Activated CD4-positive, alpha-beta memory T cell treated with anti-CD3 and anti-CD28 coated beads for 36 hours (primary cell): ENCODE measurements at regions not wholly inside any gene's neighbourhood (a gene's known extent, or its start where the extent isn't known, plus 50 kb on each side); places are given as distances from the start of the nearest gene placed in this dataset.

Source experiments
- CTCF ChIA-PET: fragments of 350-600 bp; sonication (Branson Sonifier 250); formaldehyde crosslinking; loops from one replicate; lab custom pipeline; 2021; ENCODE audit warnings: antibody characterized with exemption, inconsistent platforms; lab: Charles Lee
- POLR2A ChIA-PET: fragments of 350-600 bp; sonication (Branson Sonifier 250); formaldehyde crosslinking; loops from one replicate; lab custom pipeline; 2021; ENCODE audit warnings: antibody characterized with exemption; lab: Charles Lee
- DNase-seq: peaks from one replicate; pipeline ENCODE4 v3.0.0-alpha.2; 2020
- H3K27ac Mint-ChIP-seq: one replicate; pipeline ENCODE4 v1.8.0; 2021; ENCODE audit warnings: mixed read lengths
- H3K27me3 Mint-ChIP-seq: one replicate; pipeline ENCODE4 v1.8.0; 2021; ENCODE audit warnings: mixed read lengths
- H3K36me3 Mint-ChIP-seq: one replicate; pipeline ENCODE4 v1.8.0; 2021; ENCODE audit warnings: mixed read lengths
- H3K4me1 Mint-ChIP-seq: one replicate; pipeline ENCODE4 v1.8.0; 2021; ENCODE audit warnings: low read depth, mixed read lengths
- H3K4me3 Mint-ChIP-seq: one replicate; pipeline ENCODE4 v1.8.0; 2021; ENCODE audit warnings: mild to moderate bottlenecking, mixed read lengths
- H3K9me3 Mint-ChIP-seq: one replicate; pipeline ENCODE4 v1.8.0; 2021; ENCODE audit warnings: mixed read lengths
- intact Hi-C: fragments of 100-400 bp; cut with micrococcal nuclease; formaldehyde crosslinking; loops from one replicate; pipeline ENCODE4 v1.15.1; 2023

DNA sequence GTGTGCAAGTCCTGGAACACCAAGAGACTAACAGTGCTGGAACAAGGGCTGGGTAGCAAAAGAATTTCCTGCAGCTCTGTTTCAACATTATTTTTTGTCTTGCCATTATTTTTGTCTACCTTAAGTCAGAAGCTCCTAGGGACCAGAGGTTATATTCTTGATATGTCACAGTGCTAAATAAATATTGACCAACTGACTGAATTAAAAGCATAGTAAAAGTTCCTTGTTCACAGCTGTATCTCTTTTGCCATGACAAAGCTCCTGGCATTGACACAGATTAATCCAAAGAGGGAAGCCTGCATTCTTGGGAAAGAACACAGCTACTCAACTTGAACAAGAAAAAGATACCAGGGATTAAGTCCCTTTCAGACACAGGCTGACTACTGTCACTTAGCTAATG is 136.5 kb downstream of the SPTSSA start:
- CTCF ChIA-PET = interaction anchor here (1.0 to 4.5 kb wide), 7 partner anchors 11 to 533 kb away, joined by 3 to 30 read pairs (median 4); no protein-coding TSS in a partner anchor
- intact Hi-C loops = no loop called here
- Mint-ChIP-seq H3K36me3 (no peaks in the 10 kb centered on the region), H3K4me1 (no peaks in the 10 kb centered on the region), H3K9me3 (no peaks in the 10 kb centered on the region), H3K27me3 (peaks cover 1% of the 10 kb centered on the region), H3K27ac (no peak overlapping the region), H3K4me3 (no peak overlapping the region)
- POLR2A ChIA-PET = no interaction called here
- DNase-seq = no peak

DNA sequence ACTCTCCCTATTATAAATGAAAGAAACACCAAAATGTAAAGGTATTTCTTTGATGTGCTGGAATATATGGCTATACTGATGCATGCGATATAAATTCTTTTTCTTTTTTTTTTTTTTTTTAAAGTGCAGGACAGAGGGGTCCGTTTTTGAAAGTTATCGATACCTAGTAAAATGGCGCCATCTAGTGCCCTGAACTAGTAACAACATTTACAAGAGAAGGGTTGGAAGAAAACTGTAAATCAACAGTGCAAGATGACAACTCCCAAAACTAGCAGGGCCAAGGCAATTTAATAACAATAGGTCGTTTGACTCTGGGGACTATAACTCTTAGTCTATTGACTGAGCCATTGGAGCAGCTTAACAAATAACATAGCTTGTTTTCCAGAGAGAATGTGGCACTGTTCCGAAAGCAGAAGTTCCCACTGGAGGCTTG is 137.7 kb downstream of the SPTSSA start:
- ChIA-PET CTCF (interaction anchor here (0.6 to 4.5 kb wide), 11 partner anchors 9 to 483 kb away, joined by 3 to 32 read pairs (median 3); no protein-coding TSS in a partner anchor), POLR2A (no interaction called here)
- no peak for DNase-seq
- Mint-ChIP-seq H3K4me1 (no peaks in the 10 kb centered on the region), H3K27ac (no peak overlapping the region), H3K9me3 (no peaks in the 10 kb centered on the region), H3K36me3 (no peaks in the 10 kb centered on the region), H3K4me3 (no peak overlapping the region), H3K27me3 (peaks cover 1% of the 10 kb centered on the region)
- intact Hi-C loops = loop anchor here (5.0 kb wide), 1 partner anchor 1747 kb away; no protein-coding TSS in a partner anchor

DNA sequence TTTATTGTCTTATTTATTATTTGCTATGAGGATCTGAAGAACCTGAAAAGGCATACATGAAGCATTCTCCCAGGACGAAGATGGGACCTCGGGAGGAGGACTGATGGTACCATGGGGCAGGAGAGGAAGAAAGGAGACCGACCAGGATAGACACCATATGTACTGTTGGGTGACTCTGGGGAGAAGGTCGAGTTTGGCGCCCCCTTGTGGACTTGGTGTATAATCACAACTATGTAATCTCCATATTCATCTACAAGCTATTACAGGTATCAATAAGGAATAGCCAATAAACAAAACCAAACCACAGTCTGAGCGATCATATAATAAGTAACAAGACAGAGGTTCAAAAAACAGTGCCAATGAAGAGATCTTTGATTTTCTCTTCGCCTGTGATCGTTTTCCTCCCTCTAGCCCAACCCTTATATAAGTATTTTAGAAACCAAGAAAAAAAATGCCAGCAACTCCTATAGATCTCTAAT is 139.1 kb downstream of the SPTSSA start:
- H3K36me3 Mint-ChIP-seq = no peaks in the 10 kb centered on the region
- intact Hi-C loops = loop anchor here (2.0 to 5.0 kb wide), 2 partner anchors 482 to 1746 kb away; no protein-coding TSS in a partner anchor
- no peak overlapping the region for H3K27ac Mint-ChIP-seq
- H3K27me3 Mint-ChIP-seq = peaks cover 1% of the 10 kb centered on the region
- DNase-seq = peak; percentile 80
- POLR2A ChIA-PET = no interaction called here
- H3K9me3 Mint-ChIP-seq = no peaks in the 10 kb centered on the region
- H3K4me3 Mint-ChIP-seq = no peak overlapping the region
- CTCF ChIA-PET = interaction anchor here (0.6 to 4.5 kb wide), 34 partner anchors 9 to 1758 kb away, joined by 3 to 32 read pairs (median 4); no protein-coding TSS in a partner anchor
- H3K4me1 Mint-ChIP-seq = no peaks in the 10 kb centered on the region

DNA sequence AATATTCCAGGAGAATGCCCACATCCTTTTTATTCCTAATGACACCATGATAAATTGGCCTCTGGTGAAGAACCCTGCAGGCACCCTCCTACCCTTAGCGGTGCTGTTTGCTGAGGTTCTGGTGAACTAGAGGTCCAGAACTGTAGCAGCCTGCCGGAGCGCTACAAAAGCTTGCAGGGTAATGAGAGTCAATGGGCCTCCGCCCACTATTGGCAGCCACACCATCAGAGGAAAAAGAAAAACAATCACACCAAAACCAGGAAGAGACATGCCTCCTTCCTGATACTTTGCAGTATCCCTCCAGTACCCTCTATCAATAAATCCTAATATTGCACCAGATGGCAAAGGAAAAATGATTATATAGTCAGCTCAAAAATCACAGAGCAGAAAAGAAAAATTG is 142.9 kb downstream of the SPTSSA start:
- CTCF ChIA-PET = interaction anchor here (0.9 to 2.3 kb wide), 4 partner anchors 10 to 526 kb away, joined by 3 to 10 read pairs (median 7); no protein-coding TSS in a partner anchor

DNA sequence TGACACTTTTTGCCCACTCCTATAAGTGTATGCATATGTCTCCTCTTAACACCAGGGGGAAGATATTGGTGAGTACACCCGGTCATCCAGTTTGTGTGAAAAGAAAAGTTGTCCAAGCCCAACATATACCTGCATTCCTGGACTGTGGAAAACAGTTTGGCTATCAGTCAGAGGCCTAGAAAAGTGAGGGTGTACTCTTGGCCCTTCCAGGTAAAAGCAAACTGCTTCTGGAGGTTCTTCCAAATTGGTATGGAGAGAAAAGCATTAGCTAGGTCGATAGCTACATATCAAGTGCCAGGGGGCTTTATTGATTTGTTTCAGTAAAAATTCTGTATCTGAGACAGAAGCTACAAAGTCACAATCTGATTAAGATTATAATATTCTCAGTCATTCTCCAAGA is 144.0 kb downstream of the SPTSSA start:
- Mint-ChIP-seq H3K36me3 (no peaks in the 10 kb centered on the region), H3K27ac (no peak overlapping the region), H3K27me3 (peaks cover 2% of the 10 kb centered on the region), H3K9me3 (no peaks in the 10 kb centered on the region), H3K4me3 (no peak overlapping the region), H3K4me1 (no peaks in the 10 kb centered on the region)
- ChIA-PET POLR2A (no interaction called here), CTCF (interaction anchor here (1.4 to 2.3 kb wide), 3 partner anchors 10 to 13 kb away, joined by 4 to 10 read pairs (median 10); no protein-coding TSS in a partner anchor)
- intact Hi-C loops = no loop called here
- DNase-seq = no peak

More for the DNA sequence above, 142.9 kb downstream of the SPTSSA start:
- Mint-ChIP-seq H3K27me3 (peaks cover 4% of the 10 kb centered on the region), H3K9me3 (no peaks in the 10 kb centered on the region), H3K36me3 (no peaks in the 10 kb centered on the region), H3K27ac (no peak overlapping the region), H3K4me3 (no peak overlapping the region), H3K4me1 (no peaks in the 10 kb centered on the region)
- intact Hi-C loops = no loop called here
- no peak for DNase-seq
- POLR2A ChIA-PET = no interaction called here

DNA sequence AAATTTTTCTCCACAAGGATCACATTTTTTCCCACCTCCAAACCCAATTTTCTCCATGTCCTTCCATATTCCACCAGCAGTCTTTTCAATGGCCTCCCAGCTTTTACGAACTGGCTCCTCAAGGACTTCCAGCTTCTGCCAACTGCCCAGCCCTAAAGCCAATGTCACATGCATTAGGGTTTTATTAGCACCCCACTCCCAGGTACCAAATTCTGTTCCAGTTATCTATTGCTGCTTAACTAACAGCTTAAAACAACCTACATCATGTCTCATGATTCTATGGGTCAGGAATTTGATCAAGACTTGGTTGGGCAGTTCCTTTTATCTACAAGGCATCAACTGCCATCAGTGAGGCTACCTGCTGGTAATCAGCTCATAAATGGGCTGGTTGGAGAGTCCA is 151.3 kb downstream of the SPTSSA start:
- H3K9me3 Mint-ChIP-seq = no peaks in the 10 kb centered on the region
- no peak overlapping the region for H3K27ac Mint-ChIP-seq
- ChIA-PET POLR2A (no interaction called here), CTCF (interaction anchor here (0.6 to 1.4 kb wide), 2 partner anchors 14 to 171 kb away, joined by 3 to 5 read pairs; no protein-coding TSS in a partner anchor)
- H3K4me3 Mint-ChIP-seq = no peak overlapping the region
- no peak for DNase-seq
- H3K4me1 Mint-ChIP-seq = no peaks in the 10 kb centered on the region
- intact Hi-C loops = no loop called here
- no peaks in the 10 kb centered on the region for H3K36me3 Mint-ChIP-seq
- H3K27me3 Mint-ChIP-seq = peaks cover 7% of the 10 kb centered on the region

DNA sequence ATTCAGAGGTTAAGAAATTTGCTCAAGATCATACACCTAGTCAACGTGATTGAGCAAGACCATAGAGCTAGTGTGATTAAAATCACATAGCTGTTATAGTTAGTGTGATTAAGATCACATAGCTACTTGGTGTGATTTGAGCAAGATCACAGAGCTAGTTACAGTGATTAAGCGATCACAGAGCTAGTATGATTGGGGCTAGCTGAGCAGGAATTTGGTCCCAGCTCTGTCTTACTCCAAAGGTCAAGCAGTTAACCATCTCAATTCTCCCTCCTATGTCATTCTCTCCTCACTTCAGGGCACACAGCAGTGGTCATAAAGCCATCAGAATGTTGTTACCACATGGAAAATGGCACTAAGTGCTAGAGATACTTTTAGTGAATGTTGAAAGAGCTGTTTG is 158.2 kb downstream of the SPTSSA start:
- H3K4me3 Mint-ChIP-seq = no peak overlapping the region
- H3K4me1 Mint-ChIP-seq = no peaks in the 10 kb centered on the region
- no peak overlapping the region for H3K27ac Mint-ChIP-seq
- POLR2A ChIA-PET = no interaction called here
- peaks cover 4% of the 10 kb centered on the region for H3K27me3 Mint-ChIP-seq
- intact Hi-C loops = no loop called here
- CTCF ChIA-PET = interaction anchor here (0.7 to 6.7 kb wide), 3 partner anchors 18 to 464 kb away, joined by 3 to 32 read pairs (median 4); no protein-coding TSS in a partner anchor
- H3K36me3 Mint-ChIP-seq = no peaks in the 10 kb centered on the region
- H3K9me3 Mint-ChIP-seq = no peaks in the 10 kb centered on the region
- no peak for DNase-seq

DNA sequence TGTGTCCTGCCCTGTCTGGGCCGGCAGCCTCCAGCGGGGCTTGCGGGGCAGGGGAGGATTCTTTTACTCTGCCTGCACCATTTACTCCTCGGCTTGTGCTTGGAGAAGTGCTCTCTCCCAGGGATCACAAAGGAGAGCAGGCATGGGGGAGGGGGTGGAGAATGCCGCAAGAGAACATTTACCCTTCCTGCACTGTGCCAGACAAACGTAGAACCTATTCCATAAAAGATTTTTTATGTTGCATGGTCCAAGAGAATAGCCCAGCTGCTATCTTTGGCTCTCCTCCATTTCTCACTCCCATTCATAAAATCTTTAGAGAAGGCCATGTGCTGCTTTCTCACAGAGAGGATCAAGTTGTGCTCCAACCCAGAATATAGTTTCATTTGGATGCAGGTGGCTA is 159.4 kb downstream of the SPTSSA start:
- H3K4me1 Mint-ChIP-seq = no peaks in the 10 kb centered on the region
- no peaks in the 10 kb centered on the region for H3K9me3 Mint-ChIP-seq
- H3K4me3 Mint-ChIP-seq = no peak overlapping the region
- no peaks in the 10 kb centered on the region for H3K36me3 Mint-ChIP-seq
- no peak for DNase-seq
- POLR2A ChIA-PET = no interaction called here
- H3K27me3 Mint-ChIP-seq = peaks cover 6% of the 10 kb centered on the region
- intact Hi-C loops = no loop called here
- H3K27ac Mint-ChIP-seq = no peak overlapping the region
- CTCF ChIA-PET = interaction anchor here (3.4 to 6.7 kb wide), 3 partner anchors 20 to 465 kb away, joined by 22 to 32 read pairs (median 24); no protein-coding TSS in a partner anchor

DNA sequence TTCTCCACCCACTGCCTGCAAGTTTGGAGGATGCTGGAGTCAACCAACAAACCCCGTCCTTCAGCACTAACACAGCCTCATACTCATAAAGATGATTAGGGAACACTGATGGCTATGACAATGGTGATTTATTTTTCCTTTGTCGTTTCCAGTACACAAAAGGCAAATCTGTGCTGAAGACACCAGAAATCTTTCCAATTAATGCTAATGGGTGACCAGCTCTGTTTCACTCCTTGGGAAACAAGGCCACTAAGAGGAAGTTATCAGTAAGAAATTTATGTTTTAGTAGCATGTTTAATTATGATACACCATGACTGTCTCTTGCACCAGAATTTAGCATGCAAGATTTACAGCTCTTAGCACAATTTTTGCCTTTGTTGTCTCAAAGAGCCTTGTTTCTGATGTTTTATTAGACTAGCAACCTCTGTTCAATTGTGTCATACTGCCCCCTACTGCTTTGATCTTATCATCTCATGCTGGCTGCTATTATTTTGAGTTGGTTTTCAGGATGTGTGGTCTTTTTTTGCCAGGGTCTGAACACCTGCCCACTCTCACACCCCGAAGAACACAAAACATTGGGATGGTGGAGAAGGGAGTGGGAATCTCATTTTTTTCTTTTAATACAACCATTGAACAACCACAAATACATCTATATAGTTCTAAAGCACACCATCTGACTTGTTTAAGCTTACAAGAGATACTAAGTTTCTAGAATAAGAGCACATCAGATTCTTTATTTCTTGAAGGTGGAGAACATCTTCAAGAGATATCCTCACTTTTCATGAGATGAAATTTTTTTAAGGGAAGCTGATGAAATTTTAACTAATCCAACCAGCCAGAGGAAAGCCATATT is 160.9 kb downstream of the SPTSSA start:
- POLR2A ChIA-PET = interaction anchor here (1.2 kb wide), 1 partner anchor 452 kb away, joined by 3 read pairs; no protein-coding TSS in a partner anchor
- intact Hi-C loops = loop anchor here (2.0 kb wide), 1 partner anchor 462 kb away; no protein-coding TSS in a partner anchor
- H3K4me1 Mint-ChIP-seq = no peaks in the 10 kb centered on the region
- H3K27me3 Mint-ChIP-seq = peaks cover 7% of the 10 kb centered on the region
- H3K36me3 Mint-ChIP-seq = no peaks in the 10 kb centered on the region
- no peak overlapping the region for H3K4me3 Mint-ChIP-seq
- H3K9me3 Mint-ChIP-seq = no peaks in the 10 kb centered on the region
- CTCF ChIA-PET = interaction anchor here (0.6 to 6.7 kb wide), 17 partner anchors 21 to 1726 kb away, joined by 3 to 32 read pairs (median 4); no protein-coding TSS in a partner anchor
- H3K27ac Mint-ChIP-seq = no peak overlapping the region
- DNase-seq = no peak

DNA sequence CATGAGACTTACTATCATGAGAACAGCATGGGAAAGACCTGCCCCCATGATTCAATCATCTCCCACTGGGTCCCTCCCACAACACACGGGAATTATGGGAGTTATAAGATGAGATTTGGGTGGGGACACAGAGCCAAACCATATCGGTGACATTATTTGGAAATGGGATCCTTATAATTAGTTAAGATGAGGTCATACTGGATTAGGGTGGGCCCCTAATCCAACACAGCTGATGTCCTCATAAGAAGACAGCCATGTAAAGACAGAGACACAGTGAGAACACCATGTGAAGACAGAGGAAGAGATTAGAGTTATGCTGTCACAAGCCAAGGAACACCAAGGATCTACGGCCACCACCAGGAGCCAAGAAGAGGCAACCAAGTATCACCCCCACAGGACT is 161.7 kb downstream of the SPTSSA start:
- H3K27me3 Mint-ChIP-seq = peaks cover 7% of the 10 kb centered on the region
- intact Hi-C loops = loop anchor here (2.0 kb wide), 1 partner anchor 462 kb away; no protein-coding TSS in a partner anchor
- ChIA-PET POLR2A (interaction anchor here (1.2 kb wide), 1 partner anchor 452 kb away, joined by 3 read pairs; no protein-coding TSS in a partner anchor), CTCF (interaction anchor here (0.7 to 3.7 kb wide), 14 partner anchors 23 to 1725 kb away, joined by 3 to 24 read pairs (median 4); no protein-coding TSS in a partner anchor)
- no peak overlapping the region for H3K27ac Mint-ChIP-seq
- DNase-seq = no peak
- no peaks in the 10 kb centered on the region for H3K4me1 Mint-ChIP-seq
- no peaks in the 10 kb centered on the region for H3K9me3 Mint-ChIP-seq
- no peak overlapping the region for H3K4me3 Mint-ChIP-seq
- H3K36me3 Mint-ChIP-seq = no peaks in the 10 kb centered on the region

DNA sequence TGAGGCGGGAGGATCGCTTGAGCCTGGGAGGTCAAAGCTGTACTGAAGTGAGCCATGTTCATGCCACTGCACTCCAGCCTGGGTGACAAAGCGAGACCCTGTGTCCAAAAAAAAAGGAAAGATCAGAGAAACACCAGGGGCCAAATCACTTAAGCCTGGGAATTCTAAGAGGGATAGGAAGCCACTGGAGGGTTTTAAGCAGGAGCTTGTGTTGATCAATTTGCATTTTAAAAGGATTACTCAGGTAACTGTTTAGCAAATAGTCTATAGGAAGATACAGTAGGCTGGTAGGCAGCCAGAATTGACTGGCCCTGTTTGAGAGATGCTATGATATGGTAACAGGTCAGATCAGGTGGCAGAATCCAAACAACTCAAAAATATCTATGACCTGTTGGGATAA is 162.7 kb downstream of the SPTSSA start:
- CTCF ChIA-PET = interaction anchor here (0.7 to 3.7 kb wide), 5 partner anchors 24 to 461 kb away, joined by 3 to 24 read pairs (median 9); no protein-coding TSS in a partner anchor
- Mint-ChIP-seq H3K4me3 (no peak overlapping the region), H3K4me1 (no peaks in the 10 kb centered on the region), H3K27ac (no peak overlapping the region), H3K9me3 (no peaks in the 10 kb centered on the region), H3K27me3 (peaks cover 7% of the 10 kb centered on the region), H3K36me3 (no peaks in the 10 kb centered on the region)
- intact Hi-C loops = no loop called here
- no peak for DNase-seq
- POLR2A ChIA-PET = no interaction called here
